GM18870 (cell line): ENCODE measurements at regions not wholly inside any gene's neighbourhood (a gene's known extent, or its start where the extent isn't known, plus 50 kb on each side); places are given as distances from the start of the nearest gene placed in this dataset.

Experiments used
- ATAC-seq: cut with Tn5 transposase; IDR thresholded peaks from one replicate; pipeline ENCODE4 v1.9.1; 2021; ENCODE audit warnings: moderate library complexity; ENCODE audit not compliant: unreplicated experiment

- no peak for ATAC-seq
These were observed 139.1 kb upstream of the GMDS start for GRCh38 chr6:2384528-2384927.

- ATAC-seq, result no peak
These were observed 136.7 kb upstream of the GMDS start for GRCh38 chr6:2381872-2382661.

GRCh38 chr6:2378891-2379652 is 133.7 kb upstream of the GMDS start:
- ATAC-seq, result no peak

GRCh38 chr6:2378046-2378657 is 132.7 kb upstream of the GMDS start:
- ATAC-seq, result no peak

GRCh38 chr6:2376429-2377355 is 131.3 kb upstream of the GMDS start:
- ATAC-seq, result no peak

- ATAC-seq, result no peak
These were observed 130.0 kb upstream of the GMDS start for GRCh38 chr6:2375443-2375842.

- no peak for ATAC-seq
These were observed 124.2 kb upstream of the GMDS start for GRCh38 chr6:2369606-2370005.

- no peak for ATAC-seq
These were observed 117.8 kb upstream of the GMDS start for GRCh38 chr6:2363211-2363610.

- ATAC-seq, result no peak
These were observed 115.8 kb upstream of the GMDS start for GRCh38 chr6:2361195-2361594.

- no peak for ATAC-seq
These were observed 115.3 kb upstream of the GMDS start for GRCh38 chr6:2360716-2361115.

GRCh38 chr6:2360126-2360525 is 114.7 kb upstream of the GMDS start:
- ATAC-seq, result no peak

GRCh38 chr6:2355150-2355549 is 109.7 kb upstream of the GMDS start:
- ATAC-seq, result no peak

GRCh38 chr6:2354138-2354491 is 108.7 kb upstream of the GMDS start:
- no peak for ATAC-seq

- no peak for ATAC-seq
These were observed 108.2 kb upstream of the GMDS start for GRCh38 chr6:2353412-2354137.

GRCh38 chr6:2351807-2352431 is 106.5 kb upstream of the GMDS start:
- ATAC-seq, result no peak

- ATAC-seq, result no peak
These were observed 105.7 kb upstream of the GMDS start for GRCh38 chr6:2351090-2351489.

GRCh38 chr6:2346078-2346477 is 100.7 kb upstream of the GMDS start:
- no peak for ATAC-seq

GRCh38 chr6:2344319-2344905 is 99.0 kb upstream of the GMDS start:
- no peak for ATAC-seq

GRCh38 chr6:2327591-2327990 is 82.2 kb upstream of the GMDS start:
- ATAC-seq, result no peak
